Inflammatory macrophage treated with lipopolysaccharide for 1 hour (primary cell): ENCODE measurements at regions not wholly inside any gene's neighbourhood (a gene's known extent, or its start where the extent isn't known, plus 50 kb on each side); places are given as distances from the start of the nearest gene placed in this dataset.
"Not testable (repeated sequence)": the region's sequence is repeated elsewhere in the genome, so short reads cannot be mapped to it uniquely, and the experiment has no call there.

ENCODE experiments used
- DNase-seq, 2 donors: peaks; one replicate each; pipeline ENCODE4 v3.0.0-alpha.2; 2020 to 2022

GRCh38 chr10:22875581-22875980, 52.3 kb upstream of the ARMC3 start:
- DNase-seq, result no peak

- no peak for DNase-seq
Observed at GRCh38 chr10:22874189-22874854, 53.5 kb upstream of the ARMC3 start.

GRCh38 chr10:22856444-22857074, 71.3 kb upstream of the ARMC3 start:
- no peak for DNase-seq

- no peak for DNase-seq
Observed at GRCh38 chr10:22854935-22855421, 72.9 kb upstream of the ARMC3 start.

- DNase-seq, result no peak
Observed at GRCh38 chr10:22853906-22854447, 73.9 kb upstream of the ARMC3 start.

GRCh38 chr10:22852712-22853353, 75.0 kb upstream of the ARMC3 start:
- no peak for DNase-seq

GRCh38 chr10:22851865-22852239, 76.0 kb upstream of the ARMC3 start:
- no peak for DNase-seq

- no peak for DNase-seq
Observed at GRCh38 chr10:22850541-22850940, 77.3 kb upstream of the ARMC3 start.

GRCh38 chr10:22849077-22849805, 78.6 kb upstream of the ARMC3 start:
- DNase-seq, result peak in 1 of 2 donors; percentile 10

- no peak for DNase-seq
Observed at GRCh38 chr10:22848509-22848908, 79.3 kb upstream of the ARMC3 start.

GRCh38 chr10:22846294-22846693, 81.6 kb upstream of the ARMC3 start:
- DNase-seq, result no peak

- DNase-seq, result no peak
Observed at GRCh38 chr10:22839639-22840038, 88.2 kb upstream of the ARMC3 start.

- DNase-seq, result peak; percentile 13 to 61
Observed at GRCh38 chr10:22837771-22838170, 90.1 kb upstream of the ARMC3 start.

- no peak for DNase-seq
Observed at GRCh38 chr10:22837351-22837750, 90.5 kb upstream of the ARMC3 start.

GRCh38 chr10:22834471-22834870, 93.4 kb upstream of the ARMC3 start:
- no peak for DNase-seq

- no peak for DNase-seq
Observed at GRCh38 chr10:22833781-22834180, 94.1 kb upstream of the ARMC3 start.

- DNase-seq, result no peak
Observed at GRCh38 chr10:22833353-22833752, 94.5 kb upstream of the ARMC3 start.

- no peak for DNase-seq
Observed at GRCh38 chr10:22832851-22833250, 95.0 kb upstream of the ARMC3 start.

- no peak for DNase-seq
Observed at GRCh38 chr10:22832066-22832602, 95.7 kb upstream of the ARMC3 start.

- no peak for DNase-seq
Observed at GRCh38 chr10:22831586-22831985, 96.3 kb upstream of the ARMC3 start.

- DNase-seq, result not testable (repeated sequence)
Observed at GRCh38 chr10:22828712-22829111, 99.1 kb upstream of the ARMC3 start.

- DNase-seq, result peak in 1 of 2 donors; percentile 42
Observed at GRCh38 chr10:22825841-22826240, 102.0 kb upstream of the ARMC3 start.

- no peak for DNase-seq
Observed at GRCh38 chr10:22824984-22825383, 102.9 kb upstream of the ARMC3 start.
